Prostate gland (tissue), 2 donors: ENCODE measurements at regions not wholly inside any gene's neighbourhood (a gene's known extent, or its start where the extent isn't known, plus 50 kb on each side); places are given as distances from the start of the nearest gene placed in this dataset.

ENCODE experiments used
- CTCF ChIP-seq, 4 experiments: fragments of 200-600 bp in 2 of 4; fragments of 450-650 bp in 2 of 4; sonication (generic) in 2 of 4; IDR thresholded peaks; 1 replicate in 3 of 4; 2 replicates in 1 of 4; pipeline ENCODE4 v1.5.1; 2016 to 2019; ENCODE audit warnings: antibody characterized with exemption in 4 of 4, mild to moderate bottlenecking in 2 of 4, moderate library complexity in 2 of 4
- POLR2A ChIP-seq: fragments of 450-650 bp; IDR thresholded peaks from one replicate; pipeline ENCODE4 v1.6.1; 2016; ENCODE audit warnings: antibody characterized with exemption, mild to moderate bottlenecking

GRCh38 chr18:29012883-29013465, 836.0 kb upstream of the CDH2 start:
- TF ChIP-seq POLR2A (no peak), CTCF (IDR thresholded peaks at IDR 0.05) (no peak)
